Prostate gland (tissue), 2 donors: ENCODE measurements at regions not wholly inside any gene's neighbourhood (a gene's known extent, or its start where the extent isn't known, plus 50 kb on each side); places are given as distances from the start of the nearest gene placed in this dataset.

ENCODE experiments used
- CTCF ChIP-seq, 4 experiments: fragments of 200-600 bp in 2 of 4; fragments of 450-650 bp in 2 of 4; sonication (generic) in 2 of 4; IDR thresholded peaks; 1 replicate in 3 of 4; 2 replicates in 1 of 4; pipeline ENCODE4 v1.5.1; 2016 to 2019; ENCODE audit warnings: antibody characterized with exemption in 4 of 4, mild to moderate bottlenecking in 2 of 4, moderate library complexity in 2 of 4
- POLR2AphosphoS5 ChIP-seq: sonication (generic); formaldehyde crosslinking; IDR thresholded peaks from one replicate; pipeline ENCODE4 v1.6.1; 2017; ENCODE audit warnings: antibody characterized with exemption

- TF ChIP-seq CTCF (IDR thresholded peaks at IDR 0.05) (no peak), POLR2AphosphoS5 (no peak)
Observed at GRCh38 chr18:24683925-24684324, 223.5 kb downstream of the HRH4 start.
